GM18505 (cell line): ENCODE measurements at regions not wholly inside any gene's neighbourhood (a gene's known extent, or its start where the extent isn't known, plus 50 kb on each side); places are given as distances from the start of the nearest gene placed in this dataset.

Experiments
- ATAC-seq: cut with Tn5 transposase; IDR thresholded peaks from one replicate; pipeline ENCODE4 v1.9.1; 2021; ENCODE audit not compliant: unreplicated experiment
- POLR2A ChIP-seq: IDR thresholded peaks from 4 replicates; pipeline ENCODE4 v1.6.1; 2011; ENCODE audit warnings: borderline replicate concordance; ENCODE audit not compliant: insufficient read depth, insufficient read length; ENCODE audit errors: extremely low read depth

- TF ChIP-seq POLR2A = no peak
- no peak for ATAC-seq
Observed at GRCh38 chr7:148472406-148472805, 118.2 kb upstream of the C7orf33 start.

- TF ChIP-seq POLR2A = no peak
- ATAC-seq = no peak
Observed at GRCh38 chr7:148473703-148474480, 116.7 kb upstream of the C7orf33 start.

GRCh38 chr7:148474481-148475025, 116.0 kb upstream of the C7orf33 start:
- ATAC-seq = no peak
- TF ChIP-seq POLR2A = no peak

GRCh38 chr7:148478551-148478950, 112.0 kb upstream of the C7orf33 start:
- no peak for TF ChIP-seq POLR2A
- no peak for ATAC-seq

GRCh38 chr7:148480479-148481146, 110.0 kb upstream of the C7orf33 start:
- TF ChIP-seq POLR2A = no peak
- no peak for ATAC-seq

GRCh38 chr7:148481147-148481526, 109.4 kb upstream of the C7orf33 start:
- no peak for ATAC-seq
- no peak for TF ChIP-seq POLR2A

GRCh38 chr7:148481971-148482626, 108.5 kb upstream of the C7orf33 start:
- no peak for TF ChIP-seq POLR2A
- no peak for ATAC-seq

GRCh38 chr7:148483515-148484308, 106.9 kb upstream of the C7orf33 start:
- no peak for ATAC-seq
- TF ChIP-seq POLR2A = no peak

- no peak for ATAC-seq
- no peak for TF ChIP-seq POLR2A
Observed at GRCh38 chr7:148484486-148484885, 106.1 kb upstream of the C7orf33 start.

GRCh38 chr7:148485618-148486017, 104.9 kb upstream of the C7orf33 start:
- TF ChIP-seq POLR2A = no peak
- no peak for ATAC-seq

- ATAC-seq = no peak
- TF ChIP-seq POLR2A = no peak
Observed at GRCh38 chr7:148486937-148487336, 103.6 kb upstream of the C7orf33 start.

GRCh38 chr7:148487912-148488311, 102.7 kb upstream of the C7orf33 start:
- TF ChIP-seq POLR2A = no peak
- ATAC-seq = no peak

- TF ChIP-seq POLR2A = no peak
- no peak for ATAC-seq
Observed at GRCh38 chr7:148489678-148490077, 100.9 kb upstream of the C7orf33 start.
